AG04449 (cell line): ENCODE measurements at regions not wholly inside any gene's neighbourhood (a gene's known extent, or its start where the extent isn't known, plus 50 kb on each side); places are given as distances from the start of the nearest gene placed in this dataset.

Experiments
- CTCF ChIA-PET: fragments of 350-600 bp; formaldehyde crosslinking; extraction: SDS; loops from one replicate; lab custom pipeline; 2021; ENCODE audit warnings: antibody characterized with exemption; lab: Yijun Ruan, JAX
- POLR2A ChIA-PET: fragments of 400-600, 350-600 bp; formaldehyde crosslinking; extraction: SDS; loops from one replicate; lab custom pipeline; 2020; ENCODE audit warnings: antibody characterized with exemption, inconsistent platforms; lab: Yijun Ruan, JAX
- DNase-seq: peaks from one replicate; pipeline ENCODE4 v3.0.0-alpha.2; 2010; ENCODE audit warnings: low read depth, low spot score
- H3K4me3 ChIP-seq: 2 replicates; pipeline ENCODE4 v1.5.1; 2011; ENCODE audit warnings: low read depth, mild to moderate bottlenecking, control low read depth, low read length
- CTCF ChIP-seq: IDR thresholded peaks from one replicate; pipeline ENCODE4 v1.5.1; 2011; ENCODE audit warnings: mild to moderate bottlenecking, moderate library complexity, low read length, control low read depth, inconsistent platforms; ENCODE audit not compliant: insufficient read depth; ENCODE audit errors: missing control alignments

- TF ChIP-seq CTCF = no peak
- H3K4me3 ChIP-seq = no peak overlapping the region
- no peak for DNase-seq
- ChIA-PET CTCF (interaction anchor here (0.6 to 1.9 kb wide), 3 partner anchors 12 to 828 kb away, joined by 3 to 7 read pairs (median 3); no protein-coding TSS in a partner anchor), POLR2A (no interaction called here)
These were observed 68.7 kb upstream of the MDFIC start for GRCh38 chr7:114853189-114853588.

DNA sequence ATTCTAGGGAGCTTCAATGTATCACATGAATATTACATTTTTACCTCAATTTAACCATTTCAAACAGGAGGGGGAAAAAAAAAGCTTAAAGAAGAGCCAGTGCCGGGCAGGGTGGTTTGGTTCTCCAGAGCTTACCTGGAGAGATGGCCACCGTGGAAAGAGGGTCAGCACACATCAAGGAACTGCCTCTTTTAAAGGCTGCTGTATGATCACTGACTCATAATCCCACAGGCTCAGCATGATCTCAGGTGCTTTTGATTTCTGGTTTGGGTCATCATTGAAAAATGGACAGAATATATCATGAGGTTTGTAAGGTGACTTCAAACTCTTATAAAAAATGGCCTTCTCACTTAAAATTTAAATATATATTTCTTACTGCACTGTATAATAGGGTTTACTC is 67.5 kb upstream of the MDFIC start:
- no peak overlapping the region for H3K4me3 ChIP-seq
- POLR2A ChIA-PET = no interaction called here
- DNase-seq = no peak
- CTCF ChIA-PET = interaction anchor here (1.3 to 1.9 kb wide), 2 partner anchors 11 to 826 kb away, joined by 3 to 7 read pairs; no protein-coding TSS in a partner anchor
- no peak for TF ChIP-seq CTCF

DNA sequence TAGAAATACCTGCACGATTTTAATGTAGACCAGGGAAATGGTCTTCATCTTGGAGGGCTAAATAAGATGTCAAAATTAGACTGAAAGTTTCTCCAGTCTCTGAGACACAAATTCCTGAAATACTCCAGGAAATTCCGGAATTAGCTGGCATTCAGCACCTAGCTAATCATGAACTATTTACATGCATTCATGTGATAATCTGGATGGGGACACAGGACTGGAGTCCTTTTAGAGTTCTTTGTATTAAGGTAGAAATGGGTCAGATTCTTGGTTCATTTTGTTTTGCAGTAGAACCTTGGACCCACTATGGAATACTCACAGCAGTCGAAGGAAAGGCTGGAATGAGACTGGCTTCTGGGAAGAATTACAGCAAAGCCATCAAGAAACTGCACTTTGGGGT is 65.3 kb upstream of the MDFIC start:
- CTCF ChIA-PET = interaction anchor here (2.4 kb wide), 1 partner anchor 9 kb away, joined by 12 read pairs; no protein-coding TSS in a partner anchor
- DNase-seq = no peak
- TF ChIP-seq CTCF = no peak
- H3K4me3 ChIP-seq = no peak overlapping the region
- POLR2A ChIA-PET = no interaction called here

- POLR2A ChIA-PET = no interaction called here
- DNase-seq = no peak
- CTCF ChIA-PET = interaction anchor here (2.4 kb wide), 1 partner anchor 8 kb away, joined by 12 read pairs; no protein-coding TSS in a partner anchor
- no peak overlapping the region for H3K4me3 ChIP-seq
- no peak for TF ChIP-seq CTCF
These were observed 64.3 kb upstream of the MDFIC start for GRCh38 chr7:114857605-114858004.

DNA sequence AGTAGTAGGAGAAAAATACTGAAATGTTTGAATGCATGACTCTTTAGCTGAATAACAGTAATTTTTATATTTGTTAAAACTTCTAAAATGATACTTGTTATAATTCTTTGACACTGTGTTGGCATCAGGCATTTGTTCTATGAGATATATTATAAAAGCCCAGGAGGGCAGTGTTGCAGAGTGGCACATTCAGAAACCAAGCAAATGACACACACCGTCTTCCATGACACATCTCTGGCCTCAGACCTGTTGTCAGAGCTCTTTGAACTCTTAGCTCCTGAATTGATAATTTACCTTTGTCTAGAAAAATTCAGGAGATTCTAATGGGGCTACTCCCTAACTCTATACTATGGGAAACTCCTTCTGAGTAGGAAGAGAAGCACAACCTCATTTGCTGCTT is 62.4 kb upstream of the MDFIC start:
- no peak overlapping the region for H3K4me3 ChIP-seq
- POLR2A ChIA-PET = no interaction called here
- no peak for TF ChIP-seq CTCF
- CTCF ChIA-PET = no interaction called here
- no peak for DNase-seq

DNA sequence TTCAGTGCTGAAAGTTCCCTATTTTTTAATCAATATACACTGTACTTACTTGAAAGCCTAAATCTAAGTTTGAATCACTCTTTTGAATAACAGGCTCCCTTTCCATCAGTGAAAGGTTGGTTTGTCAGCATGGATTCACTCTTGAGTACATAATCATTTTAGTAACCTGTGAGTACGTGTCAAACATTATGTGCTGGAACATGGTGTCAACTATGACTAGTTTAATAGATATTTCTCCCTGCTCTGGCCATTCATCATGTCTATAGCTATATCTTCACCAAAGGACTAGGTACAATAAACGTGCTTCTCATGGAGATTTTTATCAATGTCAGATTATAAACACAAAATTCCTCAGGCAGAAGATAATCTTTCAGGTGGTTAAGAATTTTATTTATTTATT is 61.7 kb upstream of the MDFIC start:
- no peak for TF ChIP-seq CTCF
- CTCF ChIA-PET = no interaction called here
- DNase-seq = no peak
- POLR2A ChIA-PET = no interaction called here
- no peak overlapping the region for H3K4me3 ChIP-seq
